ENCODE measurements at regions not wholly inside any gene's neighbourhood (a gene's known extent, or its start where the extent isn't known, plus 50 kb on each side); places are given as distances from the start of the nearest gene placed in this dataset.

GRCh38 chr3:64903006-64903405 lies 215.2 kb upstream of the ADAMTS9 start:
- TF ChIP-seq CTCF (IDR thresholded peaks at IDR 0.05) (no peak), POLR2A (IDR thresholded peaks at IDR 0.05) (no peak), EP300 (IDR thresholded peaks at IDR 0.05) (no peak)

Data from ovary (tissue), 3 donors.